Fibroblast of lung (primary cell): ENCODE measurements at regions not wholly inside any gene's neighbourhood (a gene's known extent, or its start where the extent isn't known, plus 50 kb on each side); places are given as distances from the start of the nearest gene placed in this dataset.

ENCODE experiments used
- CTCF ChIP-seq, 2 donors: IDR thresholded peaks in 1 of 2; conservative IDR thresholded peaks in 1 of 2; 1 replicate in 1 of 2; 2 replicates in 1 of 2; pipeline ENCODE4 v1.5.1; 2011 to 2012; ENCODE audit warnings: low read length in 2 of 2, control low read depth in 1 of 2, inconsistent platforms in 1 of 2, low read depth in 1 of 2, mild to moderate bottlenecking in 1 of 2
- EZH2 ChIP-seq: IDR thresholded peaks from 2 replicates; pipeline ENCODE4 v1.5.1; 2012; ENCODE audit warnings: low read length, control low read depth, mild to moderate bottlenecking; ENCODE audit errors: missing control alignments

- TF ChIP-seq CTCF (conservative IDR thresholded peaks at IDR 0.05 in 1 of 2, IDR thresholded peaks at IDR 0.05 in 1 of 2; ENCODE audit: low read depth in 1 of 2, low read length in 2 of 2) (no peak), EZH2 (no peak)
These were observed 130.5 kb upstream of the NOX3 start for GRCh38 chr6:155586090-155586489.
